Central memory CD8-positive, alpha-beta T cell (primary cell): ENCODE measurements at regions not wholly inside any gene's neighbourhood (a gene's known extent, or its start where the extent isn't known, plus 50 kb on each side); places are given as distances from the start of the nearest gene placed in this dataset.
"Not testable (repeated sequence)": the region's sequence is repeated elsewhere in the genome, so short reads cannot be mapped to it uniquely, and the experiment has no call there.

ENCODE experiments used
- ATAC-seq: fragments of 150-1000 bp; cut with Tn5 transposase; replicated peaks from 2 replicates; pipeline ENCODE4 v1.10.0; 2022; ENCODE audit warnings: mild to moderate bottlenecking, moderate FRiP score, moderate number of reproducible peaks; ENCODE audit not compliant: poor library complexity, severe bottlenecking; ENCODE audit errors: extremely low read depth
- DNase-seq, 2 donors: peaks; one replicate each; pipeline ENCODE4 v3.0.0; 2021; ENCODE audit warnings: low spot score in 2 of 2
- H3K27ac Mint-ChIP-seq: one replicate; pipeline ENCODE4 v1.8.0; 2022; ENCODE audit warnings: low read depth, mild to moderate bottlenecking, moderate library complexity, mixed read lengths
- H3K27me3 Mint-ChIP-seq: one replicate; pipeline ENCODE4 v1.8.0; 2022; ENCODE audit warnings: mixed read lengths
- H3K36me3 Mint-ChIP-seq: one replicate; pipeline ENCODE4 v1.8.0; 2022; ENCODE audit warnings: mild to moderate bottlenecking, moderate library complexity, mixed read lengths; ENCODE audit not compliant: insufficient read depth
- H3K4me1 Mint-ChIP-seq: one replicate; pipeline ENCODE4 v1.8.0; 2022; ENCODE audit warnings: mixed read lengths
- H3K4me3 Mint-ChIP-seq: one replicate; pipeline ENCODE4 v1.8.0; 2022; ENCODE audit warnings: mild to moderate bottlenecking, moderate library complexity, mixed read lengths
- H3K9me3 Mint-ChIP-seq: one replicate; pipeline ENCODE4 v1.8.0; 2022; ENCODE audit warnings: mixed read lengths

GRCh38 chr7:48992816-48993215 is 68.5 kb downstream of the CDC14C start:
- Mint-ChIP-seq H3K36me3 (no peaks in the 10 kb centered on the region), H3K9me3 (peaks cover 10% of the 10 kb centered on the region), H3K27ac (no peak overlapping the region), H3K4me3 (no peak overlapping the region), H3K27me3 (no peaks in the 10 kb centered on the region), H3K4me1 (no peaks in the 10 kb centered on the region)
- no peak for ATAC-seq
- no peak for DNase-seq

GRCh38 chr7:49001610-49002033 is 77.3 kb downstream of the CDC14C start:
- no peaks in the 10 kb centered on the region for H3K27me3 Mint-ChIP-seq
- no peaks in the 10 kb centered on the region for H3K36me3 Mint-ChIP-seq
- H3K27ac Mint-ChIP-seq: no peak overlapping the region
- peaks cover 25% of the 10 kb centered on the region for H3K9me3 Mint-ChIP-seq
- ATAC-seq (no peak), DNase-seq (no peak)
- H3K4me1 Mint-ChIP-seq: no peaks in the 10 kb centered on the region
- no peak overlapping the region for H3K4me3 Mint-ChIP-seq

- Mint-ChIP-seq H3K27ac (no peak overlapping the region), H3K36me3 (no peaks in the 10 kb centered on the region), H3K27me3 (no peaks in the 10 kb centered on the region), H3K4me3 (no peak overlapping the region), H3K9me3 (peaks cover 60% of the 10 kb centered on the region), H3K4me1 (no peaks in the 10 kb centered on the region)
- DNase-seq (no peak), ATAC-seq (no peak)
These were observed 86.4 kb downstream of the CDC14C start for GRCh38 chr7:49010717-49011116.

- no peaks in the 10 kb centered on the region for H3K27me3 Mint-ChIP-seq
- DNase-seq (no peak), ATAC-seq (no peak)
- no peak overlapping the region for H3K27ac Mint-ChIP-seq
- H3K36me3 Mint-ChIP-seq: no peaks in the 10 kb centered on the region
- H3K4me1 Mint-ChIP-seq: no peaks in the 10 kb centered on the region
- peaks cover 60% of the 10 kb centered on the region for H3K9me3 Mint-ChIP-seq
- H3K4me3 Mint-ChIP-seq: no peak overlapping the region
These were observed 90.5 kb downstream of the CDC14C start for GRCh38 chr7:49014870-49015269.

GRCh38 chr7:49020145-49020544 is 95.8 kb downstream of the CDC14C start:
- ATAC-seq: no peak
- Mint-ChIP-seq H3K36me3 (no peaks in the 10 kb centered on the region), H3K4me1 (no peaks in the 10 kb centered on the region), H3K4me3 (no peak overlapping the region), H3K27ac (no peak overlapping the region), H3K9me3 (peaks cover 35% of the 10 kb centered on the region), H3K27me3 (no peaks in the 10 kb centered on the region)
- no peak for DNase-seq

- H3K27me3 Mint-ChIP-seq: no peaks in the 10 kb centered on the region
- no peak overlapping the region for H3K27ac Mint-ChIP-seq
- H3K9me3 Mint-ChIP-seq: peaks cover 27% of the 10 kb centered on the region
- no peak for ATAC-seq
- no peaks in the 10 kb centered on the region for H3K36me3 Mint-ChIP-seq
- H3K4me3 Mint-ChIP-seq: no peak overlapping the region
- no peak for DNase-seq
- H3K4me1 Mint-ChIP-seq: no peaks in the 10 kb centered on the region
These were observed 98.1 kb downstream of the CDC14C start for GRCh38 chr7:49022448-49022847.

GRCh38 chr7:49023345-49024328 is 99.3 kb downstream of the CDC14C start:
- H3K9me3 Mint-ChIP-seq: peaks cover 32% of the 10 kb centered on the region

GRCh38 chr7:49030221-49030620 is 105.9 kb downstream of the CDC14C start:
- ATAC-seq: no peak
- Mint-ChIP-seq H3K36me3 (no peaks in the 10 kb centered on the region), H3K27me3 (no peaks in the 10 kb centered on the region), H3K9me3 (peaks cover 12% of the 10 kb centered on the region), H3K4me3 (no peak overlapping the region), H3K27ac (no peak overlapping the region), H3K4me1 (no peaks in the 10 kb centered on the region)
- no peak for DNase-seq

More at GRCh38 chr7:49023345-49024328, 99.3 kb downstream of the CDC14C start:
- no peak overlapping the region for H3K4me3 Mint-ChIP-seq
- H3K27ac Mint-ChIP-seq: no peak overlapping the region
- DNase-seq (no peak), ATAC-seq (no peak)
- H3K4me1 Mint-ChIP-seq: no peaks in the 10 kb centered on the region
- no peaks in the 10 kb centered on the region for H3K36me3 Mint-ChIP-seq
- no peaks in the 10 kb centered on the region for H3K27me3 Mint-ChIP-seq

GRCh38 chr7:49033140-49033539 is 108.8 kb downstream of the CDC14C start:
- not testable (repeated sequence) for H3K27ac Mint-ChIP-seq, H3K36me3 Mint-ChIP-seq, H3K9me3 Mint-ChIP-seq, ATAC-seq, H3K27me3 Mint-ChIP-seq, DNase-seq, H3K4me3 Mint-ChIP-seq, H3K4me1 Mint-ChIP-seq

- no peaks in the 10 kb centered on the region for H3K27me3 Mint-ChIP-seq
- DNase-seq (no peak), ATAC-seq (no peak)
- no peak overlapping the region for H3K4me3 Mint-ChIP-seq
- H3K9me3 Mint-ChIP-seq: peaks cover 24% of the 10 kb centered on the region
- no peak overlapping the region for H3K27ac Mint-ChIP-seq
- no peaks in the 10 kb centered on the region for H3K4me1 Mint-ChIP-seq
- no peaks in the 10 kb centered on the region for H3K36me3 Mint-ChIP-seq
These were observed 113.2 kb downstream of the CDC14C start for GRCh38 chr7:49037346-49038210.

- Mint-ChIP-seq H3K36me3 (no peaks in the 10 kb centered on the region), H3K4me3 (no peak overlapping the region), H3K9me3 (peaks cover 25% of the 10 kb centered on the region), H3K27ac (no peak overlapping the region), H3K4me1 (no peaks in the 10 kb centered on the region), H3K27me3 (no peaks in the 10 kb centered on the region)
- ATAC-seq: no peak
- DNase-seq: no peak
These were observed 114.5 kb downstream of the CDC14C start for GRCh38 chr7:49038821-49039358.

- Mint-ChIP-seq H3K4me1 (no peaks in the 10 kb centered on the region), H3K4me3 (no peak overlapping the region), H3K27me3 (no peaks in the 10 kb centered on the region), H3K27ac (no peak overlapping the region), H3K36me3 (no peaks in the 10 kb centered on the region), H3K9me3 (peaks cover 23% of the 10 kb centered on the region)
- no peak for ATAC-seq
- no peak for DNase-seq
These were observed 136.4 kb downstream of the CDC14C start for GRCh38 chr7:49060743-49061142.
